Upper lobe of left lung (tissue), 4 donors: ENCODE measurements at regions not wholly inside any gene's neighbourhood (a gene's known extent, or its start where the extent isn't known, plus 50 kb on each side); places are given as distances from the start of the nearest gene placed in this dataset.

Source experiments
- CTCF ChIP-seq, 6 experiments: fragments of 450-650 bp in 4 of 6; fragments of 200-600 bp in 2 of 6; sonication (generic) in 2 of 6; IDR thresholded peaks; one replicate each; pipeline ENCODE4 v1.5.1; 2016 to 2019; ENCODE audit warnings: antibody characterized with exemption in 6 of 6
- POLR2A ChIP-seq, 4 donors: fragments of 450-650 bp; IDR thresholded peaks; one replicate each; pipeline ENCODE4 v1.5.1; 2016 to 2017; ENCODE audit warnings: antibody characterized with exemption in 4 of 4, mild to moderate bottlenecking in 2 of 4
- POLR2AphosphoS5 ChIP-seq, 2 donors: sonication (generic); formaldehyde crosslinking; IDR thresholded peaks; one replicate each; pipeline ENCODE4 v1.5.1; 2017; ENCODE audit warnings: antibody characterized with exemption in 2 of 2

- TF ChIP-seq CTCF (IDR thresholded peaks at IDR 0.05) (no peak), POLR2AphosphoS5 (IDR thresholded peaks at IDR 0.05) (no peak), POLR2A (IDR thresholded peaks at IDR 0.05) (no peak)
These were observed 857.9 kb upstream of the CADM2 start for GRCh38 chr3:84100861-84101260.
